ENCODE measurements at regions not wholly inside any gene's neighbourhood (a gene's known extent, or its start where the extent isn't known, plus 50 kb on each side); places are given as distances from the start of the nearest gene placed in this dataset.
"Not testable (repeated sequence)": the region's sequence is repeated elsewhere in the genome, so short reads cannot be mapped to it uniquely, and the experiment has no call there.

- DNase-seq = no peak
These were observed 366.1 kb upstream of the ATXN7L3B start for GRCh38 chr12:74171478-74171909.

DNA sequence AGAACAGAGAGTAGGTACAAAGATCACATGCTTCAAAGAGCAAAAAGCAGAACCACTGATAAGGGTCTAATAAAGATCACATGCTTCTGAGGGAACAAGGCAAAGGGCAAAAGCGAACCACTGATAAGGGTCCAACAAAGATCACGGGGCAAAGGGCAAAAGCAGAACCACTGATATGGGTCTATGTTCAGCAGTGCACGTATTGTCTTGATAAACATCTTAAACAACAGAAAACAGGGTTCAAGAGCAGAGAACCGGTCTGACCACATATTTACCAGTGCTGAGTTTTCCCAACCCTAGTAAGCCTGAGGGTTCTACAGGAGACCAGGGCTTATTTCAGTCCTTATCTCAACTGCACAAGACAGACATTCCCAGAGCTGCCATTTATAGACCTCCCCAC, 362.7 kb upstream of the ATXN7L3B start:
- DNase-seq = not testable (repeated sequence)

DNA sequence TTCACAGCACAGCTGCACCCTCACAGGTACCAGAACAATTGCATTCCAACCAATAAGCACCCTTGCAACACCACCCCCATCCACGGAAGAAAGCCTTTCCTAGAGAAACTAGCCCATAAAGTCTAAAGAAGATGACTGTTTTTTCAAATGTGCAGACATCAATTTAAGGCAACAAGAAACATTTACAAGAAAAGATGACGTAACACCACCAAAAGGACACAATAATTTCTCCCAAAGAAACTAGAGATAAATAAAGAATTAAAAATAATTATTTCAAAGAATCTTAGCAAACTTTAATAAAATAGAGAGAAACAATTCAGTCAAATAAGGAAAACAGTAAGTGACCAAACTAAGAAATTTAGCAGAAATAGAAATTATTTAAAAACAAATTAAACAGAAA, 352.3 kb upstream of the ATXN7L3B start:
- no peak for DNase-seq

GRCh38 chr12:74193191-74193590, 344.4 kb upstream of the ATXN7L3B start:
- DNase-seq = no peak

- no peak for DNase-seq
These were observed 333.4 kb upstream of the ATXN7L3B start for GRCh38 chr12:74204236-74204635.

- DNase-seq = no peak
These were observed 309.6 kb upstream of the ATXN7L3B start for GRCh38 chr12:74227846-74228545.

- DNase-seq = no peak
These were observed 308.0 kb upstream of the ATXN7L3B start for GRCh38 chr12:74229671-74230070.

DNA sequence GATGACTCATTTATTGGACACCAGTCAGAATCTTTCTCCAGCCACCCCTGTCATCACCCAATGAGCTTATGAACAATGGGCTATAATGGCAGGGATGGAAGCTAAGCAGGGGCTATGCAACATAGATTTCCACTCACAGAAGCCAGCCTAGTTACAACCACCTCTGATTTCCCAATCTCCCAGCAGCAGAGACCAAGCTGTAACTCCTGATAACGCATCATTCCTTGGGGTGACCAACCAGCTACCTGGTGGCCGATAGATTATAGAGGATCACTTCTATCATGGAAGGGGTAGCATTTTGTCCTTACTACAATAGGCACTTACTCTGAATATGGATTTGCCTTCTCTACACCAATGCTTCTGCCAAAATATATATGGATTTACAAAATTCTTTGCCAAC, 302.3 kb upstream of the ATXN7L3B start:
- no peak for DNase-seq

GRCh38 chr12:74241341-74241740, 296.3 kb upstream of the ATXN7L3B start:
- DNase-seq = no peak

DNA sequence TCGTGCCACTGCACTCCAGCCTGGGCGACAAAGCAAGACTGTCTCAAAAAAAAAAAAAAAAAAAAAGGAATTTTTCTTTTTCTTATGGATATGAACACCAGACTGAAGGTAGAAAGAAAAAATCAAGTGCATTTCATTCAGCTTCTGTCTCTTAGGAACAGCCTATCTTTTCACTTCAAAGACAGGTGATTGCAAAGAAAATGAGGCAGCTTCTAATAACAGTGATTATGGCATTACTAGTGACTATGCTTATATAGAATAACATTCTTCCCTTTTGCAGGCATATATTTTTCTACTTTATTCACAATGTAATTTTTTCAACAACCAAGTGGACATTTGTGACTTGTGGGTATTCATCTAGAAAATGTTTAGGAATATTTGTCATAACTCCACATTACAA, 295.5 kb upstream of the ATXN7L3B start:
- DNase-seq = no peak

GRCh38 chr12:74245458-74245857, 292.2 kb upstream of the ATXN7L3B start:
- DNase-seq = no peak

- no peak for DNase-seq
These were observed 286.7 kb upstream of the ATXN7L3B start for GRCh38 chr12:74250891-74251290.

DNA sequence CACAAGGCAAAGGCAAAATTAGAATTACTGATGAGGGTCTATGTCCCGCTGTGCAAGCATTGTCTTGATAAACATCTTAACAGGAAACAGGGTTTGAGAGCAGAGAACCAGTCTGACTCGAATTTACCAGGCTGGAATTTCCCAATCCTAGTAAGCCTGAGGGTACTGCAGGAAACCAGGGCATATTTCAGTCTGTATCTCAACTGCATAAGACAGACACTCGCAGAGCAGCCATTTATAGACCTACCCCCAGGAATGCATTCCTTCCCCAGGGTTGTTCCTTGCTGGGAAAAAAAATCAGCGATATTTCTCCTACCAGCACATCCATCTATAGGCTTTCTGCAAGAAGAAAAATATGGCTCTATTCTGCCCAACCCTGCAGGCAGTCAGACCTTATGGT, 283.8 kb upstream of the ATXN7L3B start:
- not testable (repeated sequence) for DNase-seq

DNA sequence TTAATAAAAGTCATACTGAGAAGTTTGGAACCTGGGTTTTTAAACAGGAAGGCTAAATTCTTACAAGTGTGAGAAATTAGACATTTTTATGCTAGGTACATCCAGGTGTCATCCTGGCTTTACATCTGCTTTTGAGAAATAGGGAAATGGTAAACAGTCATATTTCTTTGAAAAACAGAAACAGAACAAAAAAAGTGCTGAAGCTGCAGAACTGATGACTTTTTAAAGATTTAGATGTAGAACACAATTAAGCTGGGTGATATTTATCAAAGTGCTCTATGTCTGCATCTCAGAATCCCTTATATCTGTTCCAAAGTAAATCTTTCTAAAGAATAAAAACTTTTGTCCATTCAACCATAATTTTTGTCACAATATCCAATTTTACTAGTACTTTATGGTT, 282.9 kb upstream of the ATXN7L3B start:
- DNase-seq = no peak

DNA sequence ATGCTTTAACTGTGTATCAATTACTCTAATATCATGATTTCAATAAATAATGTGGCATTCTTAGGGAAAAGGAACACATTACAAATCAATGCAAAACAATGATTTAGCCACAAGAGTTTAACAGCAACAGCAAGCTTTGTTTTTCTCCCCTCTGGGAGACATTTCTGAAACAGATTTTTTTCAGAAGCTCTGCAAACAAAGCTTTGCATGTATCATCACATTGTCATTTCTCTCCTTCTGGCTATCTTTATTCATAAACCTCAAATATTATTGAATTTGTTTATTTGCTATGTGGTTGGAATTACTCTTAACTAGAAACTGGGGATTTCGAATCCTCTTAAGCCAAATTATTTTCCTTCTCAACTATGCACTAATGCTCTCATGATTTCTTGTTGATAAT, 278.4 kb upstream of the ATXN7L3B start:
- DNase-seq = no peak

DNA sequence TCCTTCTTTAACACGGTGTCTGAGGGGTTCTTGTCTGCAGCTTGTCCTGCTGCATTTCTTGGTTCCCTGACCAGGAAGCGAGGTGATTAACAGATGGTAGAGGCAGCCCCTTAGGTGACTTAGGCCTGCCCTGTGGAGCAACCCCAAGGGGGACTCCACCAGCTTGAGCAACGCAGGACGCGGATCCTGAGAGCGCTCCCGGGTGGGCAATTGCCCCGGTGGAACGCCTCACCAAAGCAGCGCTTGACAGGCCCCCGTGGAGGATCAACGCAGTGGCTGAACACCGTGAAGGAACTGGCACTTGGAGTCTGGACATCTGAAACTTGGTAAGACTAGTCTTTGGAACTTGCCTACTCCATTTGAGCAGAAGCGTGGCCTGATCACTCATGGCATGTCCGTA, 272.9 kb upstream of the ATXN7L3B start:
- DNase-seq = no peak

DNA sequence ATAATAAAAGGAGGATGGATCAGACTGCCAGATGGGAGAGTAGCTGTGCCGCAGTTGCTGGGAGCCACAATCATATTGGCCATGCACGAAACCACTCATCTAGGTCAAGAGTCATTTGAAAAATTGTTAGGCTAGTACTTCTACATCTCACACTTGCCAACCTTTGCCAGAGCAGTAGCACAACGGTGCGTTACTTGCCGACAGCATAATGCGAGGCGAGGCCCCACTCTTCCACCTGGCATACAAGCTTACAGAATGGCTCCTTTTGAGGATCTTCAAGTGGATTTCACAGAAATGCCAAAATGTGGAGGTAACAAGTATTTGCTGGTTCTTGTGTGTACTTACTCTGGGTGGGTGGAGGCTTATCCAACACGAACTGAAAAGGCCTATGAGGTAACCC, 268.3 kb upstream of the ATXN7L3B start:
- DNase-seq = not testable (repeated sequence)

DNA sequence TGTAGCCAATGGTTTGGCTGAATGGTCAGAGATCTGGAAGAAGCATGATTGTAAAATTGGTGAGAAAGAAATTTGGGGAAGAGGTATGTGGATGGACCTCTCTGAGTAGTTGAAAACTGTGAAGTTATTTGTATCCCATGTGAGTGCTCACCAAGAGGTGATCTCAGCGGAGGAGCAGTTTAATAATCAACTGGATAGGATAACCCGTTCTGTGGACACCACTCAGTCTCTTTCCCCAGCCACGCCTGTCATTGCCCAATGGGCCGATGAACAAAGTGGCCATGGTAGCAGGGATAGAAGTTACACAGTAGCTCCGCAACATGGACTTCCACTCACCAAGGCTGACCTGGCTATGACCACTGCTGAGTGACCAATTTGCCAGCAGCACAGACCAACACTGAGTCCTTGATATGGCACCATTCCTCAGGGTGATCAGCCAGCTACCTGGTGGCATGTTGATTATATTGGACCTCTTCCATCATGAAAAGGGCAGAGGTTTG, 257.4 kb upstream of the ATXN7L3B start:
- DNase-seq = no peak

- not testable (repeated sequence) for DNase-seq
These were observed 256.0 kb upstream of the ATXN7L3B start for GRCh38 chr12:74281401-74282180.

- no peak for DNase-seq
These were observed 254.0 kb upstream of the ATXN7L3B start for GRCh38 chr12:74283646-74284045.

DNA sequence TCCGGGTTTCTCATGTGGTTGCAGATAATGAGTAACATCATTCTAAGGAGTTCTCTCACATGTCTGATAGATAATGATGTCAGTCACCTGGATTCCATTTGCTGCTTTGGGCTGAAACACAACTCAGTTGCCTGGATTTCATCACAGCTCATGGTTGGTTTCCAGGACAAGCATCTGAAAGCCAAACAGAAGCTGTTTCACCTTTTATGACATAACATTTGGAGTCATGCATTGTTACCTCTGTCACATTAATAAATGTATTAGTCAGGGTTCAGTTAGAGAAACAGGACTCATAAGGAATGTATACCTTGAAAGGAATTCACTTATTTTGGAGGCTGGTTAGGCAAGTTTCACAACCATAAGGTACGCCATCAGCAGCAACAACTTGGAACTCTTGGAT, 251.9 kb upstream of the ATXN7L3B start:
- no peak for DNase-seq

DNA sequence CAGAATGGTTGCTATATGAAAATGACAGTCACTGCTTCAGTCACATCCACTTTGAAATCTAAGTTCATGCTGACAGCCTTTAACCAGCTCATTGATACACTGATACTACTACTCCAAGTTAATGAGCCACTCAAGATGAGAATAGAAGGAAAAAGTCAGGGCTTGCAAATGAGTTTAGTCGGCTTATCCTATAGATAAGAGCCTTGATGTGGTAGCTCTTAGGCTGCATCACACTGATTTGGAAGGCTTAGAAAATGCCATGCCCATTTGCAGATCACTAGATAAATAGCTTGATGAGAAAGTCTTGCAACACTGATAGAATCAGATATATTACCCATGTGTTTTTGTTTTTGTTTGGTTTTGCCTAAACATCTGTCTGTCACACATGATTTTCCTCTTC, 251.4 kb upstream of the ATXN7L3B start:
- DNase-seq = no peak

- DNase-seq = no peak
These were observed 245.1 kb upstream of the ATXN7L3B start for GRCh38 chr12:74292351-74293194.

Data from activated CD4-positive, alpha-beta T cell treated with anti-CD3 and anti-CD28 coated beads, Interleukin-10, Interleukin-2, amounts not matched to agents 100 ng/mL and 50 ng/mL, durations not matched to agents 16 hours and 8 hours (primary cell).